ENCODE measurements at regions not wholly inside any gene's neighbourhood (a gene's known extent, or its start where the extent isn't known, plus 50 kb on each side); places are given as distances from the start of the nearest gene placed in this dataset.

GRCh38 chr13:104045907-104046306, 979.7 kb upstream of the SLC10A2 start:
- Histone ChIP-seq H3K9me3 (ENCODE audit: low read depth, low read length) (no peaks in the 10 kb centered on the region), H3K36me3 (ENCODE audit: insufficient read depth, low read length) (no peaks in the 10 kb centered on the region)

GRCh38 chr13:104043184-104043583, 977.0 kb upstream of the SLC10A2 start:
- H3K4me3 ChIP-seq = no peak overlapping the region
- H3K9me3 ChIP-seq (ENCODE audit: low read depth, low read length) = no peaks in the 10 kb centered on the region
- no peak overlapping the region for H3K9ac ChIP-seq (ENCODE audit: insufficient read length)
- H3K27ac ChIP-seq = no peak overlapping the region
- no peak for DNase-seq (ENCODE audit: low read depth, low spot score)
- no peak for TF ChIP-seq EZH2 (IDR thresholded peaks at IDR 0.05)
- TF ChIP-seq POLR2AphosphoS5 (IDR thresholded peaks at IDR 0.05; ENCODE audit: borderline replicate concordance, low read depth, low read length) = no peak
- TF ChIP-seq FOXP2 (optimal IDR thresholded peaks at IDR 0.05; ENCODE audit: control extremely low read depth, extremely low read length, insufficient read depth) = no peak
- H3K36me3 ChIP-seq (ENCODE audit: insufficient read depth, low read length) = no peaks in the 10 kb centered on the region

More at GRCh38 chr13:104045907-104046306, 979.7 kb upstream of the SLC10A2 start:
- DNase-seq (ENCODE audit: low read depth, low spot score) = no peak
- Histone ChIP-seq H3K27ac (no peak overlapping the region), H3K9ac (ENCODE audit: insufficient read length) (no peak overlapping the region), H3K4me3 (no peak overlapping the region)
- no peak for TF ChIP-seq POLR2AphosphoS5 (IDR thresholded peaks at IDR 0.05; ENCODE audit: borderline replicate concordance, low read depth, low read length)
- no peak for TF ChIP-seq EZH2 (IDR thresholded peaks at IDR 0.05)
- TF ChIP-seq FOXP2 (optimal IDR thresholded peaks at IDR 0.05; ENCODE audit: control extremely low read depth, extremely low read length, insufficient read depth) = no peak

GRCh38 chr13:104034891-104035290, 968.7 kb upstream of the SLC10A2 start:
- no peak overlapping the region for H3K27ac ChIP-seq
- H3K9me3 ChIP-seq (ENCODE audit: low read depth, low read length) = no peaks in the 10 kb centered on the region
- H3K9ac ChIP-seq (ENCODE audit: insufficient read length) = no peak overlapping the region
- no peak for DNase-seq (ENCODE audit: low read depth, low spot score)
- no peak overlapping the region for H3K4me3 ChIP-seq
- TF ChIP-seq POLR2AphosphoS5 (IDR thresholded peaks at IDR 0.05; ENCODE audit: borderline replicate concordance, low read depth, low read length) (no peak), FOXP2 (optimal IDR thresholded peaks at IDR 0.05; ENCODE audit: control extremely low read depth, extremely low read length, insufficient read depth) (no peak), EZH2 (IDR thresholded peaks at IDR 0.05) (no peak)
- H3K36me3 ChIP-seq (ENCODE audit: insufficient read depth, low read length) = no peaks in the 10 kb centered on the region

DNA sequence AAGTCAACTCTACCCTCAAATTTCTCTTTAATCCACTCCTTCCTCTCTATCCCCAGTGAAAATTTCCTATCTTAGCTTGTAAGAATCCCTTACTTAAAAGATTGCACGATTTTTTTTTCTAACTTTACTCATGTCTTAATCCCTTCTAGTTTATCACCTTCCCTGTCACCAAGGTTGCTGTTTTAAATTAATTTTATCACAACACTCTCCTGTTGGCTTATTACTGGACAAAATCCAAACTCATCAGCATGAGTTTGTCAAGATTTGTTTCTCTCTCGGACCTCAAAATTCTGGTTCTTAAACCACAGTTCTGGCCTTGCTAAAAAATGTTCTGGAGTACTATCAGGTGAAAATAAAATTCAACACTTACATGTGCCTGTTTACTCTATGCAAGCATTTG, 959.1 kb upstream of the SLC10A2 start:
- DNase-seq (ENCODE audit: low read depth, low spot score) = no peak
- no peak overlapping the region for H3K27ac ChIP-seq
- H3K4me3 ChIP-seq = no peak overlapping the region
- H3K9ac ChIP-seq (ENCODE audit: insufficient read length) = no peak overlapping the region
- no peaks in the 10 kb centered on the region for H3K9me3 ChIP-seq (ENCODE audit: low read depth, low read length)
- no peak for TF ChIP-seq FOXP2 (optimal IDR thresholded peaks at IDR 0.05; ENCODE audit: control extremely low read depth, extremely low read length, insufficient read depth)
- TF ChIP-seq EZH2 (IDR thresholded peaks at IDR 0.05) = no peak
- TF ChIP-seq POLR2AphosphoS5 (IDR thresholded peaks at IDR 0.05; ENCODE audit: borderline replicate concordance, low read depth, low read length) = no peak
- no peaks in the 10 kb centered on the region for H3K36me3 ChIP-seq (ENCODE audit: insufficient read depth, low read length)

GRCh38 chr13:104024416-104025170, 958.4 kb upstream of the SLC10A2 start:
- no peak overlapping the region for H3K27ac ChIP-seq
- H3K4me3 ChIP-seq = no peak overlapping the region
- no peaks in the 10 kb centered on the region for H3K36me3 ChIP-seq (ENCODE audit: insufficient read depth, low read length)
- TF ChIP-seq FOXP2 (optimal IDR thresholded peaks at IDR 0.05; ENCODE audit: control extremely low read depth, extremely low read length, insufficient read depth) (no peak), EZH2 (IDR thresholded peaks at IDR 0.05) (no peak), POLR2AphosphoS5 (IDR thresholded peaks at IDR 0.05; ENCODE audit: borderline replicate concordance, low read depth, low read length) (no peak)
- no peak for DNase-seq (ENCODE audit: low read depth, low spot score)
- H3K9ac ChIP-seq (ENCODE audit: insufficient read length) = no peak overlapping the region
- H3K9me3 ChIP-seq (ENCODE audit: low read depth, low read length) = no peaks in the 10 kb centered on the region

GRCh38 chr13:104021806-104022397, 955.7 kb upstream of the SLC10A2 start:
- TF ChIP-seq EZH2 (IDR thresholded peaks at IDR 0.05) (no peak), POLR2AphosphoS5 (IDR thresholded peaks at IDR 0.05; ENCODE audit: borderline replicate concordance, low read depth, low read length) (no peak), FOXP2 (optimal IDR thresholded peaks at IDR 0.05; ENCODE audit: control extremely low read depth, extremely low read length, insufficient read depth) (no peak)
- no peak for DNase-seq (ENCODE audit: low read depth, low spot score)
- Histone ChIP-seq H3K9ac (ENCODE audit: insufficient read length) (no peak overlapping the region), H3K4me3 (no peak overlapping the region), H3K36me3 (ENCODE audit: insufficient read depth, low read length) (no peaks in the 10 kb centered on the region), H3K27ac (no peak overlapping the region), H3K9me3 (ENCODE audit: low read depth, low read length) (no peaks in the 10 kb centered on the region)

- TF ChIP-seq FOXP2 (optimal IDR thresholded peaks at IDR 0.05; ENCODE audit: control extremely low read depth, extremely low read length, insufficient read depth) = no peak
- TF ChIP-seq POLR2AphosphoS5 (IDR thresholded peaks at IDR 0.05; ENCODE audit: borderline replicate concordance, low read depth, low read length) = no peak
- TF ChIP-seq EZH2 (IDR thresholded peaks at IDR 0.05) = no peak
- no peak overlapping the region for H3K27ac ChIP-seq
- H3K9me3 ChIP-seq (ENCODE audit: low read depth, low read length) = no peaks in the 10 kb centered on the region
- DNase-seq (ENCODE audit: low read depth, low spot score) = no peak
- no peak overlapping the region for H3K9ac ChIP-seq (ENCODE audit: insufficient read length)
- no peak overlapping the region for H3K4me3 ChIP-seq
- no peaks in the 10 kb centered on the region for H3K36me3 ChIP-seq (ENCODE audit: insufficient read depth, low read length)
These were observed 951.1 kb upstream of the SLC10A2 start for GRCh38 chr13:104017317-104017716.

DNA sequence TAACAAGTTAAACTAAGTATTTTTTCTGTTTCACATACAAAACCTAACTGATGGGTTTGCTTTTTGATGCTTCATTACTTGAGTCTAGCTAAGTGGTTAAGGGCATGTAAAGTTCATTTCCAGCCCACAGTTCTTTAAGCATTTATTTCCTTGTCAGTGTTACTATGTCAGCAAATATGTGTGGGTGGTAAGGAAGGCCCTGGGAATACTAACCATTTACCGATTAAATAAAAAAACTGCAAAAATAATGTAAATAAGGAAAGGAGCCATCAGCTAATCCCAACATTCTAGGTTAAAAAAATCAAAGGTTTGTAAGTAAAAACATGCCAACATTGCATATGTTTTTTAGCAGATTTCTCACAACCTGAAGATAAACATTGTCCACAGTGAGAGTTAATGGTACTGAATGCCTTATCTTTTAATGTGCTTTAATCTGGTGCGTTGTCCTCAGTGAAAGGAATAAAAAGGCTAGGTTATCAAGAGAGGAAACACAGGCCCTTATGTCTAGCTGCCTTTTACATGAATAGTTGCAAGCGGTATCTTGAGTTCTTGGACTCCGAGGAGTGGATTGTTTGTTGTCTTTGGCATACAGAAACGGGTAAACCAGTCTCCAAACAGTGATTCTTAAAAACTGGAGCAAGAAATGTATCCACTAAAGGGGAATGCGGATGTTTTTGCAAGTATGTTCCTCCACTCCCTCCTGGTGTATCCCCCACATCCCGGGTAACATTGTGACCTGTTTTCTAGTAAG, 949.6 kb upstream of the SLC10A2 start:
- H3K9me3 ChIP-seq (ENCODE audit: low read depth, low read length) = no peaks in the 10 kb centered on the region
- H3K4me3 ChIP-seq = no peak overlapping the region
- TF ChIP-seq POLR2AphosphoS5 (IDR thresholded peaks at IDR 0.05; ENCODE audit: borderline replicate concordance, low read depth, low read length) (no peak), EZH2 (IDR thresholded peaks at IDR 0.05) (no peak), FOXP2 (optimal IDR thresholded peaks at IDR 0.05; ENCODE audit: control extremely low read depth, extremely low read length, insufficient read depth) (no peak)
- DNase-seq (ENCODE audit: low read depth, low spot score) = no peak
- H3K36me3 ChIP-seq (ENCODE audit: insufficient read depth, low read length) = no peaks in the 10 kb centered on the region
- H3K27ac ChIP-seq = no peak overlapping the region
- no peak overlapping the region for H3K9ac ChIP-seq (ENCODE audit: insufficient read length)

Measured in SK-N-MC (cell line).